PFSK-1 (cell line): ENCODE measurements at regions not wholly inside any gene's neighbourhood (a gene's known extent, or its start where the extent isn't known, plus 50 kb on each side); places are given as distances from the start of the nearest gene placed in this dataset.

Experiments
- FOXP2 ChIP-seq: optimal IDR thresholded peaks from 2 replicates; pipeline ENCODE3; 2011; ENCODE audit warnings: borderline replicate concordance, control low read depth, inconsistent platforms; ENCODE audit not compliant: insufficient read depth; ENCODE audit errors: extremely low read length, extremely low read depth
- POLR2AphosphoS5 ChIP-seq: IDR thresholded peaks from 2 replicates; pipeline ENCODE4 v1.6.1; 2012; ENCODE audit warnings: low read depth, mild to moderate bottlenecking, control low read depth, low read length, moderate library complexity
- REST ChIP-seq, 2 experiments: IDR thresholded peaks; 2 replicates each; pipeline versions ENCODE4 v1.6.1 to v1.8.0; 2011 to 2012; ENCODE audit warnings: low read depth in 2 of 2, low read length in 2 of 2, control low read depth in 1 of 2, inconsistent platforms in 1 of 2, mild to moderate bottlenecking in 1 of 2, moderate library complexity in 1 of 2; ENCODE audit not compliant: insufficient read depth in 1 of 2
- SIN3A ChIP-seq: IDR thresholded peaks from 2 replicates; pipeline ENCODE4 v1.6.1; 2012; ENCODE audit warnings: mild to moderate bottlenecking, low read length, moderate library complexity, borderline replicate concordance; ENCODE audit not compliant: insufficient read depth
- TAF1 ChIP-seq: IDR thresholded peaks from 2 replicates; pipeline ENCODE4 v1.6.1; 2012; ENCODE audit warnings: low read length, control low read depth, borderline replicate concordance; ENCODE audit not compliant: insufficient read depth

DNA sequence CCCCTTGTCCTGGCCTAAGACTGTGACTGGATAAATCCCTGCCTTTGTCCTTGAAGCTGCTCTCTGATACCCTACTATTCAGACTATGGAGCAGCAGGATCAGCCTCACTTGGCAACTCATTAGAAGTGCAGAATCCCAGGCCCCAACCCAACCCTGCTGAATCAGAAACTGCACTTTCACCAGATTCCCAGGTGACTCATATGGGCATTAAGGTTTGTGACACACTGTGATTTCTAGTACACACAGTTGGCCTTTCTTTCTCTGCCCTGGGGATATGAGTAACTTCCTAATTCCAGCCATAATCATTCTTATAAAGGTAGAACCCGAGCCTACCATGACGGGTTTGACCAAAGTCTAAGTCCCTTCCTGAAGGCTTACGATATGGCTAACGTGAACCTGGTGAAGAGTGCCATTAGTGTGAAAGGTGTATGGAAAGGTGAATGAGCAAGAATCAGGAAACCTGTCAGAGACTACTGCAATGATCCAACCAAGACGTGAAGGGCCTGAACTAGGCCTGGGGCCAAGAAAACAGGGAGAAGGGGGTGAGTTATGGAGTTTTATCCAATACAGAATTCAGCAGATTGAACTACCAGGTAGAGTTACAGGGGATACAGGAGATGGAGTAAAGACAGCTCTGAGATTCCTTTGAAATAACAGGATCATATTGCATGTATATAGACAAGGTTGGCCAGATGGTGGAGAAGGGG lies 533.0 kb downstream of the BNC2 start:
- TF ChIP-seq SIN3A: no peak
- no peak for TF ChIP-seq POLR2AphosphoS5
- TF ChIP-seq TAF1: no peak
- no peak for TF ChIP-seq REST (IDR thresholded peaks at IDR 0.05; ENCODE audit: insufficient read depth in 1 of 2, low read depth in 2 of 2, low read length in 2 of 2)
- TF ChIP-seq FOXP2: no peak
